ENCODE measurements at regions not wholly inside any gene's neighbourhood (a gene's known extent, or its start where the extent isn't known, plus 50 kb on each side); places are given as distances from the start of the nearest gene placed in this dataset.
A peak's percentile ranks its signal among the peaks of the same experiment; 100 is the strongest.

- peak; percentile 34 for DNase-seq (ENCODE audit: low spot score)
Observed at GRCh38 chr18:68623342-68623741, 91.6 kb downstream of the TMX3 start.

DNA sequence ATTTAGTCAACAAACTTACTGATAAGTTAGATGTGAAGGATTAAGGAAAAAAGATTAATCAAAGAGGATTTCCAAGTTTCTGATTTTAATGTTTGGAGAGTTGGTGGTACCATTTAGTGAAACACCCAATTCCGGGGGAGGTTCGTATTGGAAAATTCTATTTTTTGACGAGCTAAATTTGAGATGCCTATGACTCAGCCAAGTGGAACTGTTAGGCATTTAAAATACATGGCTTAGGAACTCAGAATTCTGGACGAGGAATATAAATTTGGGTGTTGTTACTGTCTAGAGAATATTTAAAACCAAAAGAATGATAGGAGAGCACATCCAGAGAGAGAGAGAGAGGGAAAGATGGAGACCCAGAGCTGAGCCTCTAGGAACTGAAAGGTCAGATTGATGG, 103.6 kb downstream of the TMX3 start:
- DNase-seq (ENCODE audit: low spot score): no peak

DNA sequence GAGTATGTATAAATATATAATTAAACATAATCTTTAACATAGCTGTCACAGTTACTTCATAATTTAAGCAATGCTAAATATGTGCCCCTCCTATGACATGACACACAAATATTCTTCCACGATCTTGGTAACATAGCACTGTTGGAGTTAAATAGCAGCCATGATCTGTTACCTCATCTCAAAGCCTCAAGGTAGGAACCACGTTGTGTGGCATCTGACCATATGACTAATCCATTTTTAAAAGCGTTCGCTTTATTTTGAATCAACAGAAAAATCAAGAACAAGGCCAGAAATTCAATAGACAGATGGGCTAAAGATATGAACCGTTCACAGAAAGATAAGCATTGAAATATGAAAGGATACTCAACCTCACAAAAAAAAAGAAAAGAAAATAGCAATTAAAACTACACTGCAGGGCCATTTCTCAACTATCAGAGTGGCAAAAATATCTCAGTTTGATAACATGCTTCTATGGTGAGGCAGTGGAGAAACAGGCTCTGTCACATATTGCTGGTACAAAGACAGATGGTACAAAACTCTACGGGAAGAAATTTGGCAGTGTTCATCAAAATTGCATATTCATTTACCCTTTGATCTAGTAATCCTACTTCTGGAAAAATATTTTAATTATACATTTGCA, 105.9 kb downstream of the TMX3 start:
- DNase-seq (ENCODE audit: low spot score): no peak

GRCh38 chr18:68607852-68608251, 107.1 kb downstream of the TMX3 start:
- DNase-seq (ENCODE audit: low spot score): no peak

- DNase-seq (ENCODE audit: low spot score): no peak
Observed at GRCh38 chr18:68604256-68604655, 110.7 kb downstream of the TMX3 start.

GRCh38 chr18:68596016-68596415, 118.9 kb downstream of the TMX3 start:
- DNase-seq (ENCODE audit: low spot score): no peak

DNA sequence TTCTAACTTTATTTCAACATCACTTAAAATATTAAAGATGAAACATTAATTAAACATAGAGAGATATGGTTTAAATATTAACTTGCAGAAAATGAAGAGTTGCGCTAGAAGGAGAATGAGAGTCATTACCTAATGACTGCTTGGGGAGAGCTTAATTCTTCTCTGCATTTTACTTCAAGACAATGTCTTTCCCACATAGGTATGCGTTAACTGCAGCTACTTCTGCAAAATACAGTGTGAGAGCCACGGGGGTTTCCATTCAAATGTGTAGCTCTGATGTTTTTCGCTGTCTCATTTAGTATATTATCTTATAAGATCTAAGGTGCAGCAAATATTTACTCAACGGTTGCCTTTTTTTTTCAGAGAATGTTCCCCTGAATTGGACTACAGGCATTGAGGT, 126.7 kb downstream of the TMX3 start:
- no peak for DNase-seq (ENCODE audit: low spot score)

DNA sequence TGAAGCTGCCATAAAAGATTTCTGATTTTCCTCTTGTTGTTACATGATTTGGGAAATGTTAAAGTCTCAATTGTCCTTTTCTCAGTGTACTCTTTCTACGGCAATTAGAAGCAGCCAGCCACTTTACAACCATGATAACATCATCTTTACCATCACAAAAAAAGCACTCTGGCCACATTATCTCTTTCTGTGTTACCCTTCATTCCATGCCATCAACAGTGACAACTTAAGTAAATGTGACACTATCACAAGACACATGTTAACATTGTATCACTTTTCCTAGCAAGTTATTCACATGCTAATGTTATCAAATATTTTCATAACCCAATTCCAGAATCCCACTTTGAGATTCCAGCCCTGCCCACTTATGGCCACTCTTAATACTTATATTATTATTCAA, 131.2 kb downstream of the TMX3 start:
- DNase-seq (ENCODE audit: low spot score): no peak

DNA sequence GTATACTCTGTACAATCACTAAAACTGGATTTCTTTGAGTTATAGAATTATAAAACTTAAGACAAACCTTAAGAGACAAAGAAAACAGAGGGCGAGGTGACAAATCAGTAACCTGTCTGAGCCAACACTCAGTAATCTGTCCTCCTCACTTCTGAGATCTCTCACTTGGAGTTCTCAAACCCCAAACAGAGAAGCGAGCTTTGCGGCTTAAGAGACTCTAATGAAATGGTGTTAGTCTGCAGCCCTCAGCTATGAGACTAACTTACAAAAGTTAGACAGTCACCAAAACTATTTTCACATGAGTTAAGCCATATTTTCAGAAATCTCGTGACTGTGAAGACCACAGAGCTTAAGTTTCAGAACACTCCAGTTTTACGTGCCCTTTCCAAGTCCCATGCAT, 140.6 kb downstream of the TMX3 start:
- DNase-seq (ENCODE audit: low spot score): no peak

GRCh38 chr18:68569936-68570335, 145.0 kb downstream of the TMX3 start:
- DNase-seq (ENCODE audit: low spot score): no peak

DNA sequence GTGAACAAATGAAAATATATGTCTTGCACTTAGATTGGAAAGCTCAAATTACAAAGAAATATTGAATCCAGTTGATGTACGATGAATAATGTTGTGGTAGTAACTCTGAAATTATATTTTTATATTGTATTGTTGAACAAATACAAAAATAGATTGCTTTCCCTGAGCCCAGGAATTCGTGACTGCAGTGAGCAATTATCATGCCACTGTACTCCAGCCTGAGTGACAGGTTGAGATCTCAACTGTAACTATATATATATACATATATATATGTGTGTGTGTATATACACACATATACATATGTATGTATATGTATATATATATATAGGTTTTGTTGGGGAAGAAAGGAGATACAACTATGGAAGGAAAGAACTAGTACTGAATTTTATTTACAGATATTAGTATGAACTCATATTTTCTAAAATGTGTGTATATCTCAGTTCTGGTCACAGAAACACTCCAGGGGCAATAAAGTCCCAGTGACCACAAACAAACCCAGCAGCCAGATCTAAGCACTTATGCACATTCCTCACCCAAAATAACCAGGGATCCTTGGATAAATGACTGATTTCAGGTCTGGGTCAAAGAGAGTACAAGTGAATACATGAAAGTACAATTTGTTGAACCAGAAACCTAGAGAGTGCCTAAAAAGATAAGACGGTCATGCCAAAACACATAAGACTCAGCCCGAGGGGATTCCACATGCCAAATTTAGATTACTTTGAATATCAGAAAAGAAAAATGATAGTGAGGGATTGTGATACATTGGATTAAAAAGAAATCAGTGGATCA, 146.3 kb downstream of the TMX3 start:
- no peak for DNase-seq (ENCODE audit: low spot score)

DNA sequence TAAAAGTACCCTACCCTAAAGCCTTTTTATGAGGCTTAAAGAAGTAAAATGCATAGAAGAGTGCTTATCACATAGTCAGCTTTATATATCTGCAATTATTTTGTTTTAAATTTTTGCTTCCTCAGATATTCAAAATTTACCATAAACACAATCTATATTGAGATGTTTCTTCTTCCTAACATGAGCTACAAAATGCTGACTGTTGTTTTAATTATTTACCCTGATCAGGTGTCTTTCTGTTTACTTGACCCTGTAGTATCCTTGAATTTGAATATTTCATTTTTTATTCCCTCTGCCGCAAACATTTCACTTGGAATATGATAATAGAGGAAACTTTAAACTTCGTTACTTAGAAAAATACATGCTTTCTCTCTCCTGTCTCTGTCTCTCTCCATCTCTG, 147.9 kb downstream of the TMX3 start:
- DNase-seq (ENCODE audit: low spot score): no peak

DNA sequence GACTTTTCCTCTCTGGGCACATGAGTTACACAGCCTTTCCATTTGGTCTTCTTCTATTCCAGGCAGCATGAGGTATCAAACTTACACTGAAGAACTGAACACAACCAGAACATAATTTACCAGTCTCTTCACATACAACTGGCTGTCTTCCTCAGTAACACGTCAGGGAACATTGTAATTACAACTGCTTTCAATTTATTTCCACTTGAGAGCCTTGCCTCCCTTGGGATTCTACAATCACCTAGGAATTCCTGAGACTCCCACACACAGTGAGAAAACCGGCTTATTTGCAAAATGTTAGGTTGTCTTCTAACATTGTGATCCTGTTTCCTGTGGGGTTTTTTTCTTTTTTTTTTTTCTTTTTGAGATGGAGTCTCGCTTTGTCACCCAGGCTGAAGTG, 149.9 kb downstream of the TMX3 start:
- no peak for DNase-seq (ENCODE audit: low spot score)

DNA sequence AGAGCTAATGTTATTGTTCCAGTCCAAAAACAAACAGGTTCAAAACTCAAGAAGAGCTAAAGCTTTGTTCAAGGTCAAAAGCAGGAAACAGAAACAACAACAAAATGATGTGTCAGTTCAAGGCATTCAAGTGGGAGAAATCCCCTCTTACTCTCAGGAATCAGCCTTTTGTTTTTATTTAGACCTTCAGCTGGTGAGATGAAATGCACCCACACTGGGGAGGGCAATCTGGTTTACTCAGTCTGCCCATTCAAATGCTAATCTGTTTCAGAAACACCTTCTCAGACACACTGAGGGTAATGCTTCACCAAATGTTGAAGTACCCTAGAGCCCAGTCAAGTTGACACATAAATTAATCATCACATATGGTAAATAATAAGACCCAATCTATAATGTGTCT, 150.6 kb downstream of the TMX3 start:
- DNase-seq (ENCODE audit: low spot score): no peak

- no peak for DNase-seq (ENCODE audit: low spot score)
Observed at GRCh38 chr18:68560128-68560527, 154.8 kb downstream of the TMX3 start.

DNA sequence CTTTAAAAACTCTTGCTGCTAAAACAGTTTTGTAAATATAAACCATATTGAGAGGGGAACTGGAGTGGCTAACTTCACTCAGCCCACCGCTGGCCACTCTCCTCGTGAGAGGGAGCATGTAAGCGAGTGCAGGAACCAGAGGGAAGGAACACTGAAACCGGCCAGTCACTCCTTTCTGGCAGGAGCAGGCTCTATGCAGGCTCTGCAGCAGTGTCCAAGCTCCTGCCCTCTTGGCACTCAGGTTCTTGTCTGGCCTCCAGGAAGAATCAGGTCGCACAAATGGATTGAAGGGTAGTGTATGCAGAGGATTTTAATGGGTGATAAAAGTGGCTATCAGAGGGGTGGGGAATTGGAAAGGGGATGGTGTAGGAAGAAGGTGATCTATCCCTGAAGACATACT, 157.7 kb downstream of the TMX3 start:
- no peak for DNase-seq (ENCODE audit: low spot score)

GRCh38 chr18:68555879-68556301, 159.0 kb downstream of the TMX3 start:
- DNase-seq (ENCODE audit: low spot score): no peak

DNA sequence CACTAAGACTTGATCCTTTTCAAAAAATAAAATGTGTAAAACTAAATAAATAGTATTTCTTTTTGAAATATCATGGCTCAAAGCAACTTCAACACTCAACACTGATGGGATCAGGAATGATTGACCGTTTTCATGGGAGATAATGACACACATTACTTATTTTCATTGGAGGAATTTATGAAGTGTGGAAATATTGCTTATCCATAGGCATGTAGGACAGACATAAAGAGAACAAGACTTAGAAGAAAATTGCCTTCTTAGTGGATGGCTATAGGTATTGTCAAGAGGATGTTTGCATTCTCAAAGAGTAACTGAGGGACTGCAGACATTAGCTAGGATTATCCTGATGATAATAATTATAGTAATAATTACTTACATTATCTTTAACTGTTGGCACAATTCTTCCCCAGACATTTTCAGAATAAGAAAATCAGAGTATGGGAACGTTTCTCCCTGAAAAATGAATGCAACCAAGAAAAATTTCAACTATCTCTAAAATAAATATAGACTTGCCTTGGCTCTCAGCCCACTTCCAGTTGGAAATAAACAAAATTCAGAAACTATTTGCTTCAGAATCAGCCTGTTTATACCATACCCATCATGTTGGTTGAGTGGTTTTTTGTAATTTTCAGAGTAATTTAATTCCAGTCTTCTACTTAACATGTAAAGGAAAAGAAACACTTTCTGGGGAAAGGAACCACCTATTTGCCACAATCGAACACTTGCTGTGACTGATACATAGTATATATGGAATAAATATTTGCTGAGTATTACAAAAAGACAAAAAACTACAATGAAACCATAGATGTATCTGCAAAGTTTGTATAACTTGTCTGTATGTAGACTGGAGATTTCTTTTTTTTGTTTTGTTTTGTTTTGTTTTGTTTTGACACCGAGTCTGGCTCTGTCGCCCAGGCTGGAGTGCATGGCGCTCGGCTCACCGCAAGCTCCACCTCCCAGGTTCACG, 165.7 kb downstream of the TMX3 start:
- DNase-seq (ENCODE audit: low spot score): no peak

DNA sequence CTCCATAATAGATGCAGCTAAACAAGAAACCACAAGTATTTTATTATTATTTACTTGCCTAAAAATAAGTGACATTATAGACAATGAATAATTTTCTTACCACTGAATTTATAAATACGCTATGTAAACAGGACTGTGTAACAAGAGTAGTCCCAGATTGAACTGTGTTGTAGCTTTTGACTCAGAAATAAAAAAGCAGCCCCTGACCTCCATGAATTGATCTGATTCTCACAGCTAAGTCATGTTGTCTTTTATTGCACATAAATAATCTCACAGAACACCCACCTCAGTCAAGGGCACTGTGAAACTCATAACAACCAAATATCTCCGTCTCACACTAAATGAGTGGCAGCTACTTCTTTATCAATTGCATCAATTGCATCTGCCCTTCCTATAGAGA, 171.6 kb downstream of the TMX3 start:
- DNase-seq (ENCODE audit: low spot score): no peak

GRCh38 chr18:68542846-68543245, 172.1 kb downstream of the TMX3 start:
- no peak for DNase-seq (ENCODE audit: low spot score)

DNA sequence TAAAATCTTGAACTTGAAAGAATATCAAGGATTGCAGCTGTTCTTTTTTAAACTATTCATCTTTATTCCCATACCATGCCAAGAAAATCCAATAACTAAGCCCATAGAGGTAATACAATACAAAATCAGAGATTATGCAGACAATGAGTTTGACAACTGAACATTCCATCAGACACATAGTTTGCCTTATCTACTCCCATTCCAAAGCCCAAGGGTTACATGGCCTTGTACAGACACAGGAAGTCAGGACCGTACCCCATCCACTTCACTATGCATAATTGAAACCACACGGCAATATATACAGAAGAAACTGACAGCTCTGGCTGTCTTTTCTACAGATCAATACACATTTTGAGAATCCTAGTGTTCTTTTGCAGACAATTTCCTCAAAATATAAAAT, 181.3 kb downstream of the TMX3 start:
- DNase-seq (ENCODE audit: low spot score): no peak

- DNase-seq (ENCODE audit: low spot score): no peak
Observed at GRCh38 chr18:68532328-68532885, 182.5 kb downstream of the TMX3 start.
